Activated naive CD8-positive, alpha-beta T cell treated with anti-CD3 and anti-CD28 coated beads, Interleukin-2, amount 50 U/mL, for 24 hours (primary cell): ENCODE measurements at regions not wholly inside any gene's neighbourhood (a gene's known extent, or its start where the extent isn't known, plus 50 kb on each side); places are given as distances from the start of the nearest gene placed in this dataset.

Source experiments
- ATAC-seq: fragments of 150-1000 bp; cut with Tn5 transposase; one replicate; pipeline ENCODE4 v1.10.0; 2021
- DNase-seq: peaks from one replicate; pipeline ENCODE4 v3.0.0; 2021
- H3K27ac Mint-ChIP-seq: one replicate; pipeline ENCODE4 v1.8.0; 2021; ENCODE audit warnings: mild to moderate bottlenecking, mixed read lengths
- H3K27me3 Mint-ChIP-seq: one replicate; pipeline ENCODE4 v1.8.0; 2021; ENCODE audit warnings: mixed read lengths
- H3K36me3 Mint-ChIP-seq: one replicate; pipeline ENCODE4 v1.8.0; 2021; ENCODE audit warnings: low read depth, mixed read lengths
- H3K4me1 Mint-ChIP-seq: one replicate; pipeline ENCODE4 v1.8.0; 2021; ENCODE audit warnings: mixed read lengths
- H3K4me3 Mint-ChIP-seq: one replicate; pipeline ENCODE4 v1.8.0; 2021; ENCODE audit warnings: mild to moderate bottlenecking, moderate library complexity, mixed read lengths
- H3K9me3 Mint-ChIP-seq: one replicate; pipeline ENCODE4 v1.8.0; 2021; ENCODE audit warnings: mixed read lengths

DNA sequence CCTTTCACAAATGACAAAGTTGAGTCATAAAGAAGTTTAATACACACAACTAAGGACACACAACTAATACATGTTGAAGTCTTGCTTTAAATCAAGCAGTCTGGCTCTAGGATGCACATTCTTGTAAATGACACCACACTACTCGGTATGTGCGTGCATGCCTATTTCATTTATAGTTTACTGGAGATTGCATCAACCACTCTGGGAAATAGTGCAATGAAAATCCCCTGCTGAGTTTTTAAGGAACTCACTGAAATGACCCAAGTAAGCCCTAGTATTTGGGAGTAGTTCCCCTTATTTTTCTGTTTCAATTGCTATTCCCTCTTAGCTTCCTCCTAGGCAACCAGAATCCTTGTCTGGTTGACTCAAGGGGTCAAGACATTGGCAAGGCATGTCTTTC lies 160.2 kb upstream of the LARGE1 start:
- Mint-ChIP-seq H3K4me1 (no peaks in the 10 kb centered on the region), H3K27me3 (no peaks in the 10 kb centered on the region), H3K9me3 (peaks cover 24% of the 10 kb centered on the region), H3K4me3 (no peak overlapping the region), H3K36me3 (no peaks in the 10 kb centered on the region), H3K27ac (no peak overlapping the region)
- ATAC-seq (no peak), DNase-seq (no peak)

DNA sequence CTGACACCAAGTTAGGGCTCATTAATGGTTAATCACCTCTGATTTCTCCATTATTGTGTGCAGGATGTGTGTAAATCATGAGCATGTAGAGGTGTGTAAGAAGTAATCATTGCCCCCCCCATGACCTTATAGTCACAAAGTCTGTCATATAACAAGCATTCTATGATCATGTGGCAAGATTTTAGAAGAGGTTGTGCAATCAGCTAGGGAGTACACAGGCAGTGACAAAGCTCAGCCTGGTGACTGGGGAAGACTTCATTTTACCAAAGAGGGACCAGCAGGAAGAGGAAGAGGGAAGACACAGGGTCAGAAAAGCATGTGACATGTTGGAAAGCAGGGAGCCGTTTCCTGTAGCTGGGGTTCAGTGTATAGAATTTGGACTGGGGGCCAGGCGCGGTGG lies 176.5 kb upstream of the LARGE1 start:
- Mint-ChIP-seq H3K9me3 (peaks cover 34% of the 10 kb centered on the region), H3K27me3 (peaks cover 2% of the 10 kb centered on the region), H3K4me1 (no peaks in the 10 kb centered on the region), H3K36me3 (no peaks in the 10 kb centered on the region), H3K27ac (no peak overlapping the region), H3K4me3 (no peak overlapping the region)
- no peak for DNase-seq
- no peak for ATAC-seq

DNA sequence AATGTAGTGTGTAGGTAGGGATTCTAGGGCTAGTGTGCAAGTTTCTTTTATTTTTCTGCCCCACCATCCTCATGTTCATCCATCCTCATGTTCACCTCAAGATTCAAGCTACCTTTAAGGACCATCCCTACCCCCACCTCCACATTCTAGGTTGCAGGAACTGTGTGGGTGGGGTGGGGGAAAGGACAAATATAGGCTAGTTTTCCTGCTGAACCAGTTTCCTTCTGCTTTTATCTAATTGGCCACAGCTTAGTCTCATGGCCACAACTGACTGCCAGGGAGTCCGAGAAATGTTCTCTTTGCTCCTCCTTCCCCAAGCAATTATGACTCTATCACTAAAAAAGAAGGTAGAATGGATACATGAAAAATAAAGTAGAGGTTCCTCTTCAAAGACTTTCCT lies 179.0 kb upstream of the LARGE1 start:
- no peak overlapping the region for H3K4me3 Mint-ChIP-seq
- no peaks in the 10 kb centered on the region for H3K4me1 Mint-ChIP-seq
- H3K9me3 Mint-ChIP-seq = peaks cover 29% of the 10 kb centered on the region
- H3K27me3 Mint-ChIP-seq = peaks cover 2% of the 10 kb centered on the region
- H3K27ac Mint-ChIP-seq = no peak overlapping the region
- no peaks in the 10 kb centered on the region for H3K36me3 Mint-ChIP-seq
- no peak for ATAC-seq
- DNase-seq = no peak

DNA sequence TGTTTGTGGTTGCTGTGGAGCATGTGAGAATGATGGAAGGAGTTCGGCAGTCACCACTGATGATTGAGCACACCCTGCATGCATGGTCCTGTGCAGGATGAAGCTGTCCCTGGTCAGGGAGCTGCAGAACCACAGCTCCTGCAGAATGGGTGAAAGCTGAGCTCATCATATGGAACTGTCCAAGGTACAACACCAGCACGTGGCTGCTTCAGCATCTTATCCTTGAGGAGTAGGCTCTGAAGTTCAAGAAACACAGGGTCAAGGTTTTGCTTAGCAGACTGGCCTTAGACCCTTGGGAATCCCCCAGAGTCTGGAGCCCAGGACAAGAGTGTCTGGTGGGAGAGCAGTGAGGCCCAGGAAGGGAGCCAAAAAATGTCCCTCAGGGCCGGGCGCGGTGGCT lies 182.4 kb upstream of the LARGE1 start:
- H3K36me3 Mint-ChIP-seq = no peaks in the 10 kb centered on the region
- H3K27ac Mint-ChIP-seq = no peak overlapping the region
- DNase-seq (no peak), ATAC-seq (no peak)
- peaks cover 8% of the 10 kb centered on the region for H3K27me3 Mint-ChIP-seq
- no peaks in the 10 kb centered on the region for H3K4me1 Mint-ChIP-seq
- peaks cover 14% of the 10 kb centered on the region for H3K9me3 Mint-ChIP-seq
- no peak overlapping the region for H3K4me3 Mint-ChIP-seq

DNA sequence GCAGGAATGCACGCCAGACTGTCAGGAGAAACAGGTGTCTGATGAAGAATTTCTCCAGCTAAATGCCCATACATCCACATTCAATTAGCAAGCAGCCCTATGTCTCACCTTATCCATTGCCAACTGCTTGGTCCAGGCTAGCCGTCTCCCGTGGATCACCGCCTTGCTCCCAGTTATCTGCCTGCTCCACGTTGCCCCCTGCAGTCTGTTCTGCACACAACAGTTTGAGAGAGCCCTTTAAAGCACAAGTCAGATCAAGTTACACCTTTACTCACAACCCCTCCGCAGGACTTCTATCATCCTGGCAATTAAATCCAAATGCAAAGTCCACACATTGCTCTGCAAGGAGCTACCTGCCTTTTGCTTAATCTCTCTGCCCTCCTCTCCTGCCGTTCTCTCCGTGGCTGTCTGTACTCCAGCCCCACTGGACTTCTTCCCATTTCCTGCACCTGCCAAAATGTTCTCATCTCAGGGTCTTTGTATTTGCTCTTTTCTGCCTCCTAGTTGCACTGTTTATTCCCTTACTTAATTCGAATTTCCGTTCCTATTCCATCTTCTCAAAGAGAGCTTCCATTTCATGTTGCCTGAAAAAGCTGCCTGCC lies 185.3 kb upstream of the LARGE1 start:
- ATAC-seq (no peak), DNase-seq (peak; percentile 25)
- Mint-ChIP-seq H3K36me3 (no peaks in the 10 kb centered on the region), H3K27ac (no peak overlapping the region), H3K27me3 (peaks cover 8% of the 10 kb centered on the region), H3K9me3 (peaks cover 4% of the 10 kb centered on the region), H3K4me1 (no peaks in the 10 kb centered on the region), H3K4me3 (no peak overlapping the region)

DNA sequence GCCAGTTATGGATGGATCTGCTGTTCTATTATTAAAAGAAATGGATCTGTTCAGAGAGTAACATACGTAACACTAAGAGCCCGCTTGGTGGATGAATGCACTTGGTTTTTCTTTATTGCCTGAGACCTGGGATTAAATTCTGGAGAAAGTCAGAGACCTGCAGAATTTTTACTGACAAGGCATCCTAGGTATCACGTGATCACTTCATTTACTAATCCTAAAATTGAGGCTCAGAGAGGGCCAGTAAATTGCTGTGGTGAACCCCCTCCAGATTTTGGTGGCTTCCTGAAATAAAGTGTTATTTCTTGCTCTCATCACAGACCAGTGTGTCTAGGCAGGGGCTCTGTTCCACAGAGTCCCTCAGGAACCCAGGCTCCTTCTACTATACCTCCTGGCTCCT lies 187.9 kb upstream of the LARGE1 start:
- H3K9me3 Mint-ChIP-seq = no peaks in the 10 kb centered on the region
- no peak overlapping the region for H3K27ac Mint-ChIP-seq
- DNase-seq (no peak), ATAC-seq (no peak)
- H3K27me3 Mint-ChIP-seq = peaks cover 6% of the 10 kb centered on the region
- H3K4me3 Mint-ChIP-seq = no peak overlapping the region
- H3K36me3 Mint-ChIP-seq = no peaks in the 10 kb centered on the region
- no peaks in the 10 kb centered on the region for H3K4me1 Mint-ChIP-seq

DNA sequence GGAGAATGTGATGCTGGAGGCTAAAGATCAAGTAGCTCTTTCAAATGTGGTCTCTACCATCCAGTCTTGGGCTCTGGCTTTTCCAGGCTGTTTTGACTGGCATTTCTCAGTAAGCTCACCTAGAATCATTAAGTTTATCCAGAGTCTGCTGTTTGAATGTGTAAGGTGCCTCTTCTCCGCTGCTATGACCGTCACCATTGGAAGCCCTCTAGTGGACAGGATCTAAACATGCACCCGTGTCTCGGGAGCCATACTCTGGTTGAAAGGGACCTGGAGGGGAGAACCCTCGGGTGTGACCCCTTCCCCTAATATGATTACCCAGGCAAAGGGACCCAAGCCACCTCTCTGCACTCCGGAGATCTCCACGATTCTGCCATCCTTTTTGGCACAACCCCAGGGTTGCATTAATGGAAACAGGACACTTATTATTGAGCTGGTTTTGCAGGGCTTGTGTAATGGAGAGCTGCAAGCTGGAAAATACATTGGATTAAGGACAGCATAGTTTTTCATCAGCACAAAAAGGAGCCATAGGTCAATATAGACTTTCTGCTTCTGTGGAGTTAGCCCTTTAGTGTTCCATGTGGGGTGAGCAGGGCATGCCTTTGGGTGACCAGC lies 191.0 kb upstream of the LARGE1 start:
- Mint-ChIP-seq H3K4me1 (no peaks in the 10 kb centered on the region), H3K27me3 (peaks cover 3% of the 10 kb centered on the region), H3K9me3 (no peaks in the 10 kb centered on the region), H3K36me3 (no peaks in the 10 kb centered on the region), H3K4me3 (no peak overlapping the region), H3K27ac (no peak overlapping the region)
- ATAC-seq (no peak), DNase-seq (peak; percentile 5)

DNA sequence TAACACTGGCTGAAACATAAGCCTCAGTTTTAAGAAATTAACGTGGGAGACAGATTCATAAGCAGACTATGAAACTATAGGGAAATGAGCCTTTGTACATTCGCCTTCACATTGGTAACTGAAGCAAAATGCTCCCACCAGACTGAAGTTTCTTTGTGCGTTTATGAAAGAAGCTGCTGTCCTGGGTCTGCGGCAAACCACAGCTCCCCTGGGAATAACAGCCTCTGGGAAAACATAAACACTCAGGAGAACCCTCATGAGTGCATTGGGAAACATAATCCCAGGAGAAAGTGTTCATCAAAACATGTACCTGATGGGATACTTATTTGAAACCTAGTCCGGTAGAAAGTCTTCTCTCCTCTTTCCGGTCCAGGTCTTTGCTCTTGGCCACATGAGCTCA lies 193.1 kb upstream of the LARGE1 start:
- no peak for DNase-seq
- ATAC-seq = no peak
- Mint-ChIP-seq H3K27ac (no peak overlapping the region), H3K9me3 (peaks cover 4% of the 10 kb centered on the region), H3K27me3 (no peaks in the 10 kb centered on the region), H3K4me1 (no peaks in the 10 kb centered on the region), H3K36me3 (no peaks in the 10 kb centered on the region), H3K4me3 (no peak overlapping the region)

DNA sequence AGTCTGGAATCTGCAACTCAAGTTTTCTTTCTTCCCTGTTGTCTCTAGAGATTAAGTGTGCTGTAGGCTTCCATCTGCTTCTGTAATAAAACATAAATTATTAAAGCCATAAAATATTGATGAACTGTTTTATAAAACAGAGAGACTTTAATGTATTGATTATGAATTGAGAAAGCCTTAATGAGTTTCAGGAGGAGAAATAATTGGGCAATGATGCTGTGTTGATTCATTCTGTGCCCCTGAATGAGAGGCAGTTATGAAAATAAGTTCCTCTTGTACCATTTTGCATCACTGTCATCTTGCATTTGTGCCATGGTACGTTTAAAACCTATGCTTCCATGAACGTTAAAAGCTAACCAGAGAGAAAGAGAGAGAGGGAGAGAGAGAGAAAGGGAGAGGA lies 194.1 kb upstream of the LARGE1 start:
- Mint-ChIP-seq H3K27me3 (peaks cover 3% of the 10 kb centered on the region), H3K4me3 (no peak overlapping the region), H3K27ac (no peak overlapping the region), H3K36me3 (no peaks in the 10 kb centered on the region), H3K9me3 (peaks cover 4% of the 10 kb centered on the region), H3K4me1 (no peaks in the 10 kb centered on the region)
- DNase-seq (no peak), ATAC-seq (no peak)

DNA sequence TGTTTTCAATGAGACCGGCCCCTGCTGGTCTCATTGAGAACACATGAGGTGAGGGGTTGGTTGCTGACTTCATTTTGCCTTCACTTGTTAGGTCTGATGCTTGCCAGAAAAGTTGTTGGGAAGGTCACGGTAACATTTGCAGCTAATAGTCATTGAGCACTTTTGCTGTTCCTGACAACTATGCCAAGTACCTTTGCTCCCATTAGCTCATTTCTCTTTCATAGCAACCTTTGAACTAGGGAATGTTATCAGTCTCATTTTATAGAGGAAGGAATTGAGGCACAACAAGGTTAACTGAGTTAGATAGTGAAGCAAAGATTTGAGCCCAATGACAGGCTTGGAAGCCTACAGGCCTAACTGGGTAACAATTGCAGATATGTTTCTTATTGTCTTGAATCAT lies 195.4 kb upstream of the LARGE1 start:
- no peaks in the 10 kb centered on the region for H3K4me1 Mint-ChIP-seq
- no peaks in the 10 kb centered on the region for H3K36me3 Mint-ChIP-seq
- DNase-seq (no peak), ATAC-seq (no peak)
- H3K4me3 Mint-ChIP-seq = no peak overlapping the region
- H3K27ac Mint-ChIP-seq = no peak overlapping the region
- H3K9me3 Mint-ChIP-seq = peaks cover 4% of the 10 kb centered on the region
- peaks cover 3% of the 10 kb centered on the region for H3K27me3 Mint-ChIP-seq

DNA sequence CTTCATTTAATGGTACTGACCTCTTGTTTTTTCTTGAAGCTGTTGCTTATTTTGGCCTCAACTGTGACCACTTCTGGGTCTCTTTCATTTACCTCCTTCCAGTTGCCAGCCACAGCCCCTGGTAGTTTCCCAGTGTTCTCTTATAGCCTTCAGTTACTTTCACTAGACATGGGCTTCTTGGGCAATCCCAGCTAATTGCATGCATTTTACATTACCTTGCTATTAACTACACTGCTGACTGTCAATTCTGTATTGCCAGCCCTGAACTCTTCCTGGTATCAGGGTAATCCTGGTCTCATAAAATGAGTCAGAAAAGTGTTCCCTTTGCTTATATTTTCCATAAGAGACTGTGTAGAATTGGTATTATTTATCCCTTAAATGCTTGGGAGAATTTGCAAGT lies 195.8 kb upstream of the LARGE1 start:
- Mint-ChIP-seq H3K4me3 (no peak overlapping the region), H3K4me1 (no peaks in the 10 kb centered on the region), H3K36me3 (no peaks in the 10 kb centered on the region), H3K9me3 (peaks cover 4% of the 10 kb centered on the region), H3K27ac (no peak overlapping the region), H3K27me3 (peaks cover 3% of the 10 kb centered on the region)
- ATAC-seq (no peak), DNase-seq (no peak)

DNA sequence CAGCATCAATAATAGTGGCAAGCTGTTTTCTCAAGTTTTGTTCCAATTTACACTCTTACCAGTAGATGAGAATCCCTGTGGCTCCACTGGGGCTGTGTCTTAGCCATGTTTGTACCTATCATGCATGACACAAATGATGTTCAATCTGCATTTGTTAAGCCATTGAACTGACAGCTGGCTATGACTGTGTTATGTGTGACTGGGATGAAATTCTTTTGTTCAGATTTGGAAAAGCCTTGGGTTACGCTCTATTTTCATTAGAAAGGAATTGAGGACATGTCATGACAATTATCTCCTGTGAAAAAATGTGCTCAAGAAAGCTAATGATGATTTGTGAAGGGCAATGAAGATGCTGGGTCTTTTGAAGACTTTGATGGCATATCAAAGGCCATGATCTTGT lies 201.8 kb upstream of the LARGE1 start:
- no peaks in the 10 kb centered on the region for H3K36me3 Mint-ChIP-seq
- no peak overlapping the region for H3K4me3 Mint-ChIP-seq
- H3K27me3 Mint-ChIP-seq = peaks cover 4% of the 10 kb centered on the region
- ATAC-seq (no peak), DNase-seq (no peak)
- H3K4me1 Mint-ChIP-seq = no peaks in the 10 kb centered on the region
- no peak overlapping the region for H3K27ac Mint-ChIP-seq
- peaks cover 13% of the 10 kb centered on the region for H3K9me3 Mint-ChIP-seq

DNA sequence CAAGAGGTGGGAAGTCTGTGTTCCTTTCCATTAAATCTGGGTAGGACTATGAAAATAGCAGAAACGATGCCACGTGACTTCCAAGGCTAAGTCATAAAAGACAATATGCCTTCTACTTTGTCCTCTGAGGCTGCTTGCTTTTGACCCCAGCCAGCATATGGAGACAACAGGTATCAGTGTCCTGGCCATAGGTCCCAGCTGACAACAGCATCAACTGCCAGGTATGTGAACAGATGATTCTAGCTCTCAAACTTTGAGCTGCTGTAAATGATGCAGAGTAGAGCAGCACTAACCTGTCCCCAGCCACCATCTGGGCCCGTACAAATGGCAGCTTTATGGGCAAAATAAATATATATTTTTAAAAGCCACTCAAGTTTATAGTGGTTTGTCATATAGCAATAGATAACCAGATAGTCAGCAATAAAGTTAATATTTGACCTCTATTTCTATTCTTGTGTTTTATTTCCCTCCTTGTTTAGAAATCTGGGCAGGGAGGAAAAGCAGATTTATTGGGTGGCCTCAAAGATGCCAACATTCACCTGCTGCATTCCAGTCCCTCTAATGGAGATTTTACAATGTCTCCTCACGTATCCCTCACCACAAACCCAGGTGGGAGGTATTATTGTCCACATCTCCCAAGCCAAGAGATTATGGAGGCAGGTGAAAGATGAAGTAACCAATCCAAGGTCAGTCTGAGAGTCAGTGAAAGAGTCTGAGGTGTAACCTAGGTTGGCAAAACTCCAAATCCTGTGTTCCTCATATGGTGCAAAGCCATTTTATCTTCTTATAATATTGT lies 209.6 kb upstream of the LARGE1 start:
- Mint-ChIP-seq H3K27me3 (no peaks in the 10 kb centered on the region), H3K36me3 (no peaks in the 10 kb centered on the region), H3K27ac (no peak overlapping the region), H3K9me3 (peaks cover 4% of the 10 kb centered on the region), H3K4me1 (no peaks in the 10 kb centered on the region), H3K4me3 (no peak overlapping the region)
- ATAC-seq (no peak), DNase-seq (no peak)

DNA sequence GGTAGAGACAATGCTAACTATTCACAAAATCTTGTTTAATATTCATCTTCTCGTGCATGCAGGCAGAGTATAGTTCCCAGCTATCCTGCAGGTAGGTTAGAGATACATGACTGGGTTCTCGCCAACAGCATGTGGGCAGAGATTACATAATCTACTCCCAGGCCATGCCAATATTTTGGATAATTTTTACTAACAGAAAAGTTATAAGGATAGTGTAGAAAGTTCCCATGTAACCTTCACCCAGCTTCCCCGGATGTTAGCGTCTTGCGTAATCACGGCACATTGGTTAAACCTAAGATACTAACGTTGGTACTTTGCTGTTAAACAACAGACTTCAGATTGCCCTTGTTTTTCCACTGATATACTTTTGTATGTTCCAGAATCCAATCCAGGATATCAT lies 215.5 kb upstream of the LARGE1 start:
- H3K36me3 Mint-ChIP-seq = no peaks in the 10 kb centered on the region
- H3K9me3 Mint-ChIP-seq = peaks cover 4% of the 10 kb centered on the region
- H3K27me3 Mint-ChIP-seq = peaks cover 2% of the 10 kb centered on the region
- no peak overlapping the region for H3K4me3 Mint-ChIP-seq
- no peaks in the 10 kb centered on the region for H3K4me1 Mint-ChIP-seq
- H3K27ac Mint-ChIP-seq = no peak overlapping the region
- ATAC-seq (no peak), DNase-seq (no peak)

DNA sequence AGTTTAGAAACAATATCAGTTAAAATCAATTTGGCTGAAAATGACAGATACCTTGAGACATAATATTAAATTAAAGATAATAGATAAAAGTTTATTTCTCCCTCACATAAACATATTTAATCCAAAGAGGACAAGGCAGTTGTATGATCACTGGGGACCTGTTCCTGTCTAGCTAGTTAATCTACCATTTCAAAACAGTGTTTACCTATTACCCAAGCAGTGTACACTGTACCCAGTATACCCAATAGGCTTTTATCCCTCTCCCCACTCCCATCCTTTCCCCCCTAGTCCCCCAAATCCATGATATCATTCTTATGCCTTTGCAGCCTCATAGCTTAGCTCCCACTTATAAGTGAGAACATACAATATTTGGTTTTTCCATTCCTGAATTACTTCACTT lies 229.7 kb upstream of the LARGE1 start:
- Mint-ChIP-seq H3K27me3 (peaks cover 2% of the 10 kb centered on the region), H3K36me3 (peaks cover 4% of the 10 kb centered on the region), H3K4me3 (no peak overlapping the region), H3K4me1 (no peaks in the 10 kb centered on the region), H3K27ac (no peak overlapping the region), H3K9me3 (peaks cover 23% of the 10 kb centered on the region)
- ATAC-seq = no peak
- DNase-seq = no peak
